Thyroid gland (tissue), 4 donors: ENCODE measurements at regions not wholly inside any gene's neighbourhood (a gene's known extent, or its start where the extent isn't known, plus 50 kb on each side); places are given as distances from the start of the nearest gene placed in this dataset.
"Not testable (repeated sequence)": the region's sequence is repeated elsewhere in the genome, so short reads cannot be mapped to it uniquely, and the experiment has no call there.

ENCODE experiments used
- DNase-seq, 2 donors: peaks; one replicate each; pipeline ENCODE4 v3.0.0-alpha.2; 2019
- H3K27ac ChIP-seq, 3 donors: fragments of 200-600 bp; sonication (generic); 1 replicate in 2 of 3; 2 replicates in 1 of 3; pipeline ENCODE4 v1.5.1; 2016 to 2019; ENCODE audit warnings: mild to moderate bottlenecking in 1 of 3, moderate library complexity in 1 of 3
- H3K27me3 ChIP-seq: fragments of 200-600 bp; sonication (generic); one replicate; pipeline ENCODE4 v1.5.1; 2019
- H3K36me3 ChIP-seq, 2 donors: fragments of 200-600 bp; sonication (generic); one replicate each; pipeline ENCODE4 v1.5.1; 2016 to 2019
- H3K4me1 ChIP-seq, 2 donors: fragments of 200-600 bp; sonication (generic); one replicate each; pipeline ENCODE4 v1.5.1; 2017 to 2019
- H3K4me3 ChIP-seq, 3 donors: fragments of 200-600 bp; sonication (generic); replicated peaks in 1 of 3; 1 replicate in 2 of 3; 2 replicates in 1 of 3; pipeline ENCODE4 v1.5.1; 2016; ENCODE audit warnings: mild to moderate bottlenecking in 1 of 3
- H3K9me3 ChIP-seq: fragments of 200-600 bp; sonication (generic); one replicate; pipeline ENCODE4 v1.5.1; 2017
- CTCF ChIP-seq, 6 experiments: fragments of 200-600 bp in 3 of 6; fragments of 450-650 bp in 3 of 6; sonication (generic) in 3 of 6; IDR thresholded peaks; one replicate each; pipeline ENCODE4 v1.5.1; 2016 to 2019; ENCODE audit warnings: antibody characterized with exemption in 6 of 6, mild to moderate bottlenecking in 2 of 6, inconsistent platforms in 1 of 6, moderate library complexity in 1 of 6
- POLR2A ChIP-seq, 2 donors: fragments of 450-650 bp; IDR thresholded peaks; one replicate each; pipeline ENCODE4 v1.6.1; 2017; ENCODE audit warnings: antibody characterized with exemption in 2 of 2, mild to moderate bottlenecking in 2 of 2, moderate library complexity in 1 of 2
- WGBS, 2 donors: methylation state at CpG; one replicate each; pipeline ENCODE4 v1.1.5; 2017; 5-methylcytosine and 5-hydroxymethylcytosine counted together
- intact Hi-C: fragments of 100-400 bp; cut with DNase I; formaldehyde crosslinking; loops from one replicate; pipeline ENCODE4 v1.15.1; 2023

GRCh38 chr20:30811885-30812671 lies 445.4 kb upstream of the DEFB115 start:
- no peaks in the 10 kb centered on the region for H3K27me3 ChIP-seq
- H3K4me3 ChIP-seq = no peak overlapping the region

GRCh38 chr20:30812739-30813411 lies 444.6 kb upstream of the DEFB115 start:
- intact Hi-C loops = no loop called here
- Histone ChIP-seq H3K4me1 (no peaks in the 10 kb centered on the region), H3K27me3 (no peaks in the 10 kb centered on the region), H3K9me3 (no peaks in the 10 kb centered on the region), H3K4me3 (no peak overlapping the region), H3K36me3 (no peaks in the 10 kb centered on the region), H3K27ac (no peak overlapping the region)
- DNase-seq = no peak
- WGBS, 2 donors = 69 to 70% methylated on average over 27 of the region's 27 CpGs
- TF ChIP-seq CTCF (IDR thresholded peaks at IDR 0.05) (no peak), POLR2A (IDR thresholded peaks at IDR 0.05) (no peak)

More at GRCh38 chr20:30811885-30812671, 445.4 kb upstream of the DEFB115 start:
- TF ChIP-seq POLR2A (IDR thresholded peaks at IDR 0.05) (no peak), CTCF (IDR thresholded peaks at IDR 0.05) (no peak)
- no peaks in the 10 kb centered on the region for H3K36me3 ChIP-seq
- 55 to 62% methylated on average over 32 to 33 of the region's 34 CpGs for WGBS, 2 donors
- H3K4me1 ChIP-seq = no peaks in the 10 kb centered on the region
- no peak for DNase-seq
- intact Hi-C loops = no loop called here
- H3K27ac ChIP-seq = no peak overlapping the region
- H3K9me3 ChIP-seq = no peaks in the 10 kb centered on the region

- H3K27me3 ChIP-seq, H3K36me3 ChIP-seq, H3K9me3 ChIP-seq, DNase-seq, intact Hi-C loops, H3K4me3 ChIP-seq, H3K4me1 ChIP-seq, H3K27ac ChIP-seq: not testable (repeated sequence)
- WGBS, 2 donors = 65 to 70% methylated on average over 52 to 53 of the region's 53 CpGs
These were observed 443.8 kb upstream of the DEFB115 start for GRCh38 chr20:30813412-30814311.

- WGBS, 2 donors = 75 to 77% methylated on average over 24 of the region's 24 CpGs
- H3K27ac ChIP-seq, H3K36me3 ChIP-seq, H3K9me3 ChIP-seq, H3K27me3 ChIP-seq, intact Hi-C loops, H3K4me1 ChIP-seq, H3K4me3 ChIP-seq, DNase-seq: not testable (repeated sequence)
These were observed 443.2 kb upstream of the DEFB115 start for GRCh38 chr20:30814312-30814639.

GRCh38 chr20:30815027-30815576 lies 442.4 kb upstream of the DEFB115 start:
- WGBS, 2 donors = 65 to 66% methylated on average over 13 of the region's 13 CpGs
- H3K36me3 ChIP-seq, H3K27me3 ChIP-seq, H3K4me1 ChIP-seq, DNase-seq, H3K27ac ChIP-seq, H3K9me3 ChIP-seq, H3K4me3 ChIP-seq, intact Hi-C loops: not testable (repeated sequence)

DNA sequence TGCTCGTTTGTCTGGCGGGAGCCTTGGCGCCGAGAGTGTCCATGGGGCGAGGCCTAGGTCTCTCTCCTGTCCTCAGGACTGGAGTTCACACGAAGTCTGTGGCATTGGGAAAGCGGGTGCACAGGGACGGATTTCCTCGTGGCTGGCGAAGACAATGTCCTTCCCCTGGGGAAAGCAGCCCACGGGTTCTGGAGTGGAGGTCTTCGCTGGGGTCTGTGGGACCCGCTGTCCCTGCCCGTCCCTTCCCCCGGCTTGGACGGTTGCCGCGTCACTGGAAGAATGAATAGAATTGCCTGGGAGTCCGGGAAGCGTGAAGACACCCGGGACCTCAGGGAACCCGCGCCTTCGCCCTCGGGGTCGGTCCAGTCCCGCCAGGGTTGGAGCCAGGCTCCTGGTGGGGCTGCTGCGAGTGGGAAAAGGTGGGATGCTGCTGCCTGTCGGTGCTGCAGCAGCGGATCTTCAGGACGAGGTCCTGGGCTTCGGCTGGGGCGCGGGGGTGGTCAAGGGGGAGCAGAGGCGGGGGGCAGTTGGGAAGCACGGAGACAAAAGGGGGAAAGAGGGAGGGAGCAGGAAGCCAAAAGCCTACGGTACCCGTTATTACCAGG lies 441.8 kb upstream of the DEFB115 start:
- no peak for TF ChIP-seq CTCF (IDR thresholded peaks at IDR 0.05)
- TF ChIP-seq POLR2A (IDR thresholded peaks at IDR 0.05) = no peak
- Histone ChIP-seq H3K27me3 (no peaks in the 10 kb centered on the region), H3K9me3 (no peaks in the 10 kb centered on the region), H3K27ac (no peak overlapping the region), H3K36me3 (no peaks in the 10 kb centered on the region), H3K4me1 (no peaks in the 10 kb centered on the region), H3K4me3 (no peak overlapping the region)
- WGBS, 2 donors = 60 to 65% methylated on average over 38 of the region's 38 CpGs
- DNase-seq = no peak
- intact Hi-C loops = no loop called here
